WI38 (cell line): ENCODE measurements at regions not wholly inside any gene's neighbourhood (a gene's known extent, or its start where the extent isn't known, plus 50 kb on each side); places are given as distances from the start of the nearest gene placed in this dataset.

ENCODE experiments used
- H3K4me3 ChIP-seq: 2 replicates; pipeline ENCODE4 v1.5.1; 2011; ENCODE audit warnings: low read depth, mild to moderate bottlenecking, control low read depth, low read length
- CTCF ChIP-seq: IDR thresholded peaks from 2 replicates; pipeline ENCODE4 v1.5.1; 2012; ENCODE audit warnings: low read depth, mild to moderate bottlenecking, control low read depth, low read length

DNA sequence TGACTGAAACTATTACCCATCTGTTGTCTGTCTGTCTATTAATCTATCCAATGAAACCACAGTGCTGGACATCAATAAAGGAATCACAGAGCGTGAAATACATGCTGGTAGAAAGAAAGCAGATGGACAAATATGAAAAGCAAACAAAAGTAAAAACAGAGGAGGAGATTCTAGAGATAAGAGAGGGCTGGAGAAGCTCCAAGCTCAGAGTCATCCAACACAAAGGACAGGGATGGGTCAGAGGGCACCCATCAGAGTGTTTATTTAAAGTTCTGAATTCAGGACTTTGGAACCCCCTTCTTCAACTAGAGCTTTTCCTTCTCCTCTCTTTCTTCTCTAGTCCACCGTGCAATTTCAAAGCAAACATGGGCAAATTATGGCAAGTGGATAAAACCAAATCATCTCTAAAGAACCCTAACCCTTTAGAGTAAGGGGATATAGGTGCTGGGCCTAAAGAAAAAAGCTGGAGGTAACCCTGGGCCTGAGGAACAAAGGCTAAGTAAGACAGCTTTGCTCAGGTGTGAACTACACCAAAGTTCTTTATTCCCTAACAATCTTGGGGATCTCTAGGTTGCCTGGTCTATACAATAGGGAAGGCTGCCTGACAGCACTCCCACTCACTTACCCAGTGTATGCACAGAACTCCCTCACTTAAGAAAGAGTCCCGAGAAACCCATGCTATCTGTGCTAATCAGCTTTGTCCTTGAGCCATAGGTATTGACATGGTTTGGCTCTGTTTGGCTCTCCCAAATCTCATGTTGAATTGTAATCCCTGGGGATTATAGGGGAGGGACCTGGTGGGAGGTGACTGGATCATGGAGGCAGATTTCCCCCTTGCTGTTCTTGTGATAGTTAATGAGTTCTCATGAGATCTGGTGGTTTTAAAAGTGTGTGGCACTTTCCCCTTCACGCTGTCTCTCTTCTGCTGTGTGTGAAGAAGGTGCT, 97.0 kb downstream of the BAMBI start:
- H3K4me3 ChIP-seq = no peak overlapping the region
- no peak for TF ChIP-seq CTCF

DNA sequence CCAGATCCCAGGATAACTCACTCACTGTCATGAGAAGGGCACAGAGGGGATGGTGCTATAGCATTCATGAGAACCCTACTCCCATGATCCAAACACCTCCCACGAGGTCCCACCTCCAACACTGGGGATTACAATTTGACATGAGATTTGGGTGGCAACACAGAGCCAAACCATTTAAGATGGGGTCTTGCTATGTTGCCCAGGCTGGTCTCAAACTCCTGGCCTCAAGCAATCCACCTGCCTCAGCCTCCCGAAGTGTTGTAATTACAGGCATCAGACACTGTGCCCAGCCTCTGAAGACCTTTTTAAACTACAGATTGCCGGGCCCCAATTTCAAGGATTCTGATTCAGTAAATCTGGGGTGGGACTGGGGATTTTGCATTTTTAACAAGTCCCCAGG, 98.5 kb downstream of the BAMBI start:
- no peak for TF ChIP-seq CTCF
- H3K4me3 ChIP-seq = no peak overlapping the region

GRCh38 chr10:28776519-28776918, 99.2 kb downstream of the BAMBI start:
- no peak for TF ChIP-seq CTCF

DNA sequence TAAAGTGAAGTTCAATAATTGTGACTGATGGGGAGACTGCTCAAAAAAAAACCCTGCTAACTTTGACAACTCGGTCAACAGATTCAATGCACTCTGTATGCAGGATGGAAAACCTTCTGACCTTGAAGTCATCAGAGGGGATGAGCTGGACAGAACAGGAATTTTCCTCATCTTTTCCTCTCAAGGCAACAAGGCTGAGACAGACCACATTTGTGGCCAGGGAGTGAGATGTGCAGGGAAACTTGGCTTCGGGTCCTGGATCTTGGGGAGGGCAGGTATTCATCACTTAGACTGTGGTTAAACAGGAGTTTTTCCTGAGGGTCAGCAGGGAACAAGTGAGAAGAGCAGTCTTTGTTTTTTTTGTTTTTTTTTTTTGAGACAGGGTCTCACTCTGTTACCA, 100.6 kb downstream of the BAMBI start:
- no peak overlapping the region for H3K4me3 ChIP-seq
- TF ChIP-seq CTCF = no peak

More at GRCh38 chr10:28776519-28776918, 99.2 kb downstream of the BAMBI start:
- no peak overlapping the region for H3K4me3 ChIP-seq

DNA sequence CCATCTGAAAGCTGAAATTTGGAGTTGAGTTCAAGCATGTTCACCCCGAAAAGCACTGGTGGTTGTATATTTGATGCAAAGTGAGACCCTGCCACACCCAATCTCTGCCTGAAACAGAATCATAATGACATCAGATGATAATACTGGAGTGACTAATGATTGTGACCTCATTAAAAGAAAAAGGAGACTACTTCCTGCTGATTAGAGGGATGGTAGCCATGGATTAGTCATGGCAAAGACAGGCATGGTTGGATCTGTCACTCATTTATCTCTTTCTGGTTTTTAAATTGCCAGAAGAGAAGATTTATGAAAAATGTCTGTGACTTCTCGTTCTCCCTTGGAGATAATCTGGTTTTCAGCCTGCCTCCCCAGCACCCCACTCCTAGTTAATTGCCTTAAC, 101.2 kb downstream of the BAMBI start:
- TF ChIP-seq CTCF = no peak
- H3K4me3 ChIP-seq = no peak overlapping the region

- no peak for TF ChIP-seq CTCF
- no peak overlapping the region for H3K4me3 ChIP-seq
Observed at GRCh38 chr10:28781296-28781695, 104.0 kb downstream of the BAMBI start.

DNA sequence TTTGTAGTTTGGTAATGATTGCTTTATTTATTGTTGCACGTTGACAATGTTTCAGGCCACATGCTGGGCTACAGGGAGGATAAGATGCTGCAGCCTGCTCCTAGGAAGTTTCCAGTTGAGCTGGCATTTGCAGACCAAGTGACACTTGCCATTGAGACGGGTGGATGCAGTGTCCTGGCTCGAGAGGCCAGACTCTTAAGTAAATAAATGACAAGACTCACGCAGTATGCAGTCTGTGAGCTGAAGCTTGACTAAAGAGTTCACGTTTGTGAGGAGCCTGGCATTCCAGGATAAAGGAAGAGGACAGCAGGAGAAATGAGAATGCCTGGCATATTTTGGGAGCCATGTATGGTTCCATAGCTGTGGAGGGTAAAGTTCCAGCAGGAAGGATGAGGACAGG, 105.8 kb downstream of the BAMBI start:
- no peak overlapping the region for H3K4me3 ChIP-seq
- TF ChIP-seq CTCF = no peak
